ELF-1 (cell line): ENCODE measurements at regions not wholly inside any gene's neighbourhood (a gene's known extent, or its start where the extent isn't known, plus 50 kb on each side); places are given as distances from the start of the nearest gene placed in this dataset.

Experiments used
- DNase-seq: peaks from one replicate; pipeline ENCODE4 v3.0.0-alpha.2; 2016; ENCODE audit warnings: low read depth, low spot score

GRCh38 chr14:53896726-53897125, 59.9 kb downstream of the BMP4 start:
- no peak for DNase-seq

- no peak for DNase-seq
Observed at GRCh38 chr14:53894456-53894855, 62.2 kb downstream of the BMP4 start.

GRCh38 chr14:53893374-53893773, 63.3 kb downstream of the BMP4 start:
- no peak for DNase-seq

- peak; percentile 89 for DNase-seq
Observed at GRCh38 chr14:53890611-53891101, 66.0 kb downstream of the BMP4 start.

- no peak for DNase-seq
Observed at GRCh38 chr14:53888535-53889386, 67.9 kb downstream of the BMP4 start.

GRCh38 chr14:53885136-53885640, 71.4 kb downstream of the BMP4 start:
- DNase-seq, result no peak

GRCh38 chr14:53884601-53885000, 72.0 kb downstream of the BMP4 start:
- no peak for DNase-seq

- DNase-seq, result no peak
Observed at GRCh38 chr14:53883739-53884138, 72.9 kb downstream of the BMP4 start.

- no peak for DNase-seq
Observed at GRCh38 chr14:53882684-53883083, 73.9 kb downstream of the BMP4 start.

GRCh38 chr14:53881921-53882320, 74.7 kb downstream of the BMP4 start:
- no peak for DNase-seq

GRCh38 chr14:53881161-53881871, 75.3 kb downstream of the BMP4 start:
- no peak for DNase-seq

- no peak for DNase-seq
Observed at GRCh38 chr14:53880761-53881160, 75.9 kb downstream of the BMP4 start.

- no peak for DNase-seq
Observed at GRCh38 chr14:53879747-53880146, 76.9 kb downstream of the BMP4 start.

GRCh38 chr14:53879022-53879686, 77.5 kb downstream of the BMP4 start:
- DNase-seq, result no peak

- DNase-seq, result no peak
Observed at GRCh38 chr14:53875324-53875897, 81.2 kb downstream of the BMP4 start.

- DNase-seq, result no peak
Observed at GRCh38 chr14:53874704-53875103, 81.9 kb downstream of the BMP4 start.

GRCh38 chr14:53872681-53873089, 83.9 kb downstream of the BMP4 start:
- no peak for DNase-seq

GRCh38 chr14:53871951-53872350, 84.7 kb downstream of the BMP4 start:
- DNase-seq, result no peak

GRCh38 chr14:53871011-53871410, 85.6 kb downstream of the BMP4 start:
- DNase-seq, result no peak

- no peak for DNase-seq
Observed at GRCh38 chr14:53865711-53866110, 90.9 kb downstream of the BMP4 start.

GRCh38 chr14:53861781-53862180, 94.8 kb downstream of the BMP4 start:
- no peak for DNase-seq

- DNase-seq, result no peak
Observed at GRCh38 chr14:53858345-53858684, 98.3 kb downstream of the BMP4 start.
